Esophagus muscularis mucosa (tissue), 4 donors: ENCODE measurements at regions not wholly inside any gene's neighbourhood (a gene's known extent, or its start where the extent isn't known, plus 50 kb on each side); places are given as distances from the start of the nearest gene placed in this dataset.

Source experiments
- CTCF ChIP-seq, 3 experiments: fragments of 200-600 bp in 2 of 3; fragments of 450-650 bp in 1 of 3; sonication (generic) in 2 of 3; IDR thresholded peaks; one replicate each; pipeline ENCODE4 v1.5.1; 2017 to 2019; ENCODE audit warnings: antibody characterized with exemption in 3 of 3, mild to moderate bottlenecking in 2 of 3, moderate library complexity in 1 of 3
- EP300 ChIP-seq: sonication (generic); formaldehyde crosslinking; IDR thresholded peaks from one replicate; pipeline ENCODE4 v1.6.1; 2017; ENCODE audit warnings: antibody characterized with exemption
- POLR2A ChIP-seq: fragments of 450-650 bp; IDR thresholded peaks from one replicate; pipeline ENCODE4 v1.6.1; 2017; ENCODE audit warnings: antibody characterized with exemption, moderate library complexity, mild to moderate bottlenecking, low read depth
- POLR2AphosphoS5 ChIP-seq, 2 donors: sonication (generic); formaldehyde crosslinking; IDR thresholded peaks; one replicate each; pipeline ENCODE4 v1.6.1; 2017; ENCODE audit warnings: antibody characterized with exemption in 2 of 2

DNA sequence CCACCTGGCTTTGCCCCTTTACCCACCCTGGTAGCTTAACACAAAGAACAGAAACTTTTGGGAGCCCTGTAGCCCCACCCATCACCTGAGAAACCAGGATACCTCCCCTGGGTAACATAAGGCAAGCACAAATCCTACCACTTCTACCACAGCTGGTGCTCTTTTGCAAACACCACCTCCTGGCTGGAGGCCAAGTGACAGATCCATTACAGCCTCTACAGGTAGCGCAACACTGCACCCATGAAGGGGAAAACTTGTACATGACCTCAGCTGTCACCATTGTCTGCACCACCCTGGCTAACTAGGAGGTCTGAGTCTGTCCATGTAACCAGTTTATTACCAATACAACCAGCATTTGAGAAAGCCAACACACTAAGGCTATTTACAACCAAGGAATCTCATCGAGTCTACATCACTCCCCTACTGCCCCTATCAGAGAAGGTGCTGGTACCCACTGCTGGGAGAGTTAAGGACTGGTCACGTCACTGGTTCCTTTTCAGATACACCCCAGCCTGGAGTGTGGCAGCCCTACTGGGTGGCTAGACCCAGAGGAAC lies 128.6 kb downstream of the PJA2 start:
- TF ChIP-seq CTCF (IDR thresholded peaks at IDR 0.05): no peak
- no peak for TF ChIP-seq POLR2AphosphoS5 (IDR thresholded peaks at IDR 0.05)
- no peak for TF ChIP-seq POLR2A
- TF ChIP-seq EP300: no peak
